SH-SY5Y (cell line): ENCODE measurements at regions not wholly inside any gene's neighbourhood (a gene's known extent, or its start where the extent isn't known, plus 50 kb on each side); places are given as distances from the start of the nearest gene placed in this dataset.
A peak's percentile ranks its signal among the peaks of the same experiment; 100 is the strongest.

Experiments
- GATA2 ChIP-seq: IDR thresholded peaks from 2 replicates; pipeline ENCODE4 v1.6.1; 2011; ENCODE audit warnings: mild to moderate bottlenecking, low read depth, low read length
- GATA3 ChIP-seq: IDR thresholded peaks from 2 replicates; pipeline ENCODE4 v1.6.1; 2011; ENCODE audit warnings: low read depth, mild to moderate bottlenecking, low read length, moderate library complexity

DNA sequence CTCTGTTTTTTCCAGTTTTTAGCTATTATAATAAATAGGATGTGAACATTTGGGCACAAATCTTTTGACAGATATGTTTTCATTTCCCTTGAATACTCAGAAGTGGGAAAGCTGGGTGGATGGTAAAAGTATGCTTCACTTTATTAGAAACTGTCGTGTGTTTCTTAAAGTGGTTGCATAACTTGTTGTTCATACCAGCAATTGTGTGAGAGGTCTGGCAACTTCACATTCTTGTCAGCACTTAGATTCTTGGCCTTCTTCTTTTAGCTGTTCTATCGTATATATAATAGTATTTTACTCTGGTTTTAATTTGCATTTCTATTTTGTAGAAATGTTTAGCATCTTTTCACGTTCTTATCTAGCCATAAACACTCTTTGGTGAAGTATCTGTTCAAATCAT is 894.4 kb downstream of the KCNMA1 start:
- TF ChIP-seq GATA2 (no peak), GATA3 (no peak)

DNA sequence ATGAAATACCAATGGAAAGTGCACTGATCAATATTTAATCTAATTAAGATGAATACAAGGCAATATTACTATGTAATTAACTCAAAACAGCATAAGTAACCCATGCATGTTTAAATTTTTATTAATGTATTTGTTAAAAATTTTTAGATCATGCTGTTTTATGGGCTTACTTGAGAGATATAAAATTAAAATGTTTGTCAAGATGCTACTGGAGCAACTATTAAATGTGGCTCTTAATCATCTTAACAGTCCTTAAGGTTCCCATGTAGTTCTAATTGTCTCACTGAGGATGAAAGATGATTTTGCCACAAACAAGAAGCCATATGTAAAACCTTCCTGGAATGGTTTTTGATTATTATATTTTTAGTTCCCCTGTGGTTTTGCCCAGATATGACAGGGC is 897.1 kb downstream of the KCNMA1 start:
- TF ChIP-seq GATA2 (no peak), GATA3 (no peak)

- TF ChIP-seq GATA3, result no peak
- no peak for TF ChIP-seq GATA2
Measured at GRCh38 chr10:76738991-76739390, 898.6 kb downstream of the KCNMA1 start.

- peak; percentile 51; the same call in 1 of the 2 replicates for TF ChIP-seq GATA3
- TF ChIP-seq GATA2, result 0 out of 2 replicates have a peak, but pooled peaks have one; percentile 11
Measured at GRCh38 chr10:76736815-76737618, 900.6 kb downstream of the KCNMA1 start.

DNA sequence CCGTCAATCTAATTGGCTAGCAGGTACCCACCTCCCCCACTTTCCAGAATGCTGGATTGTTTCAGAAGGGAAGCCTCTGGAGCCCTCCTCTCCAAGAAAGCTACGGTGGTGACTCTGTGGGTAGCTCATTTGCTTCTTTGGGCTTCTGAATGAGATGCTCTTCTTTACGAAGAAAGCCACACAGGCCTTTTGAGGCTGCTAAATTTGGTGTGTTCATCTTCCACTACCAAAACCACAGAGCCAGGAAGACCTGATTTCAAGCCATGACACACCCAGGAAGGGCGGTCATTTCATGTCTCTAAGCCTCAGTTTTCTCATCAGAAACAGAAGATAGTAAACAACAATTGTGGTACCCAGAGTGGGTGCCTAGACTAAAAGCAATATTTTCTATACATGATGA is 901.2 kb downstream of the KCNMA1 start:
- no peak for TF ChIP-seq GATA2
- no peak for TF ChIP-seq GATA3

- TF ChIP-seq GATA2 (no peak), GATA3 (no peak)
Measured at GRCh38 chr10:76735866-76736265, 901.7 kb downstream of the KCNMA1 start.

GRCh38 chr10:76733441-76733936 is 904.1 kb downstream of the KCNMA1 start:
- TF ChIP-seq GATA3, result no peak
- TF ChIP-seq GATA2, result no peak

GRCh38 chr10:76732306-76732705 is 905.3 kb downstream of the KCNMA1 start:
- TF ChIP-seq GATA3, result no peak
- no peak for TF ChIP-seq GATA2

DNA sequence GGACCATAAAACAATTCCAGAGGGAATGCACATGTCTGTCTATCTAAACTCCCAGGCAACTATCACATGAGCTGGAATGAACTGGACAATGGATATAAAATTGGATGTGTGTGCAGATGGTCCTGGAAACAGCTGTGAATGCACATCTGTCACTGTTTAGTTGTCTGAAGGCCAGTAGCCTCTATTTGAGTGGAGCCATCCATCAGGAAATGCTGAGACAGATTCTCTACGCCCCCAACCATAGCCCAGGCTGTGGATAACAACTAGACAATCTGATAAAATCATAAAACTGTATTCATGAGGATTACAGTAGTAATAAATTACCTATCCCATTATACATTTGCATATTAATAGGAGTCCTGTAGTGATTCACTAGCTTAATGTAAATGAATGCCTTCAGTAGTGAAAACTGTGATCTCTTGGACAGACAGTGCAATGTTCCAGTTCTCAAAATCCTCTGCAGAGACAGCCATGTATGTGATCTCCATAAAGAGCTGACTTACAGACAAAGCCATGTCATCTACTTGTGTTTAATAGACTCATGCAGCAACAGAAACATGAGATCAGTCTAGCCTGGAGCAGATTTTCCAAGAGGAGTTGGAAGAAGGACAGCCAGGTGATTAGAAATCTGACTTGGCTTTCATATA is 907.6 kb downstream of the KCNMA1 start:
- TF ChIP-seq GATA2 (peak; percentile 61), GATA3 (no peak)

DNA sequence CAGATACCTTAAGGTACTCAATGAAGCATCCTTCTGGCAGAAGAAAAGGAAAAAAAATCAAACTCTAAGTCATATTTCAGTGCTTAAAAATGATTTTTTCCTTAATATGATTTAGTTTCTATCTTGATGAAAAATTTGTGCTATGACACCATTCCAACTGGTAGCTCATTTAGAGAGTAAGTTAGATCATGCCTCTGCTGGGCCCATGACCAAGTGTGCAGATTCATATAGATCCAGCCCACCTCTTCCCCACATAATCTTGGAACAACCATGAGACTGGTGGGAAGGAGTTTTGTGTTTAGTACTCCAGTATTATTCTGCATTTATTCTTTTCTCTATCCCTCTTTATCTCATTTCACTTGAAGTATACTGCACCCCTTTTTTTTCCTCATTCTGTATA is 908.3 kb downstream of the KCNMA1 start:
- no peak for TF ChIP-seq GATA2
- TF ChIP-seq GATA3, result no peak

- no peak for TF ChIP-seq GATA2
Measured at GRCh38 chr10:76727038-76727437, 910.6 kb downstream of the KCNMA1 start.

- TF ChIP-seq GATA3 (no peak), GATA2 (no peak)
Measured at GRCh38 chr10:76723844-76724243, 913.8 kb downstream of the KCNMA1 start.

GRCh38 chr10:76721891-76722505 is 915.6 kb downstream of the KCNMA1 start:
- no peak for TF ChIP-seq GATA2
- no peak for TF ChIP-seq GATA3

- TF ChIP-seq GATA2 (no peak), GATA3 (no peak)
Measured at GRCh38 chr10:76719006-76719405, 918.6 kb downstream of the KCNMA1 start.
